ENCODE measurements at regions not wholly inside any gene's neighbourhood (a gene's known extent, or its start where the extent isn't known, plus 50 kb on each side); places are given as distances from the start of the nearest gene placed in this dataset.
"Not testable (repeated sequence)": the region's sequence is repeated elsewhere in the genome, so short reads cannot be mapped to it uniquely, and the experiment has no call there.

DNA sequence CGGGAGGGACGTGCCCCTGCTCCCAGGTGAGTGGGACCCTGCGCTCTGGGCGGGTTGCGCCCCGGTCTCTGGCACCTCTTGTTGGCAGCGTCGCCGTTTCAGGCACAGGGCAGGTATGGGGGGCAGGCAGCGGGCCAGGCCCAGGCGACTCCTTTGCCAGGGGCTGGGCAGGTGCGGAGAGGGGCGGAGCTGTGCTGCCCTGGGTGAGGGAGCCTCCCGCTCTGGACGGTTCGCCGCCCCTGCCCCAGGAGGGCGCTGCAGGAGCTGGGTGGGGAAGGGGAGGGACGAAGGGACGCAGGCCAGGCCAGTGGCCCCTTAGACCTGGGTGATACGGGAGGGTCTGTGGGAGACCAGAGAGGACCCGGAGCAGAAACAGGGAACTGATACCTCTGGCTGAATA, 663.9 kb upstream of the DEFB115 start:
- DNase-seq = no peak

DNA sequence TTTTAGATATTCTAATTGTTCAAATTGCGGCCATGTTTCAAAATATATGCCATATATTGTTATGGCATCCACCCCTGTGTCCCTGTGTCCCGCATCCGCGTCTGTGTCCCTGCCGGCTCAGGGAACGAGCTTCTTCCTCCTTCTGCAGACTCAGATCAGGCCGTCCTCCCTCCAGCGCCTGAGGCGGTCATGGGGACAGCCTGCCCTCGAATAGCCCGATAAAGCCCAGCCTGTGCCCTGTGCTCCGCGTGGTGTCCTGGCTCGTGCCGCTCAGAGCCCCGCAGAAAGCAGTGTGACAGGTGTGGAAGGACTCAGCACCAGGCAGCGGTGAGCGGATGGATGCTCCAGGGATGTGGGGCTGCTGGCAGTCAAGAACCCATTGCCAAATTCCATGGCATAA, 663.4 kb upstream of the DEFB115 start:
- DNase-seq = no peak

DNA sequence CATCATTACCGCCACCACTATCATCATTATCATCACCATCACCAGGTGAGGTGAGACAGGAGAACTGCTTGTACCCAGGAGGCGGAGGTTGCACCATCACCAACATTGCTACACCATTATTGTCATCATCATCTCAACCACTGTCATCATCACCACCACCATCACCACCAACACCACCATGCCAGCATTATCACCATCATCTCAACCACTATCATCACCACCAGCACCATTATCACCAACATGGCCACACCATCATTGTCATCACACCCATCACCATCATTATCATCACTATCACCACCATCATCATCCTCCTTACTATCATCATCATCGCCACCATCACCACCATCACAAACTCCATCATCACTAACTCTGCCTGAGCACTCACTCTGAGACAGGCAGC, 661.8 kb upstream of the DEFB115 start:
- DNase-seq = no peak

DNA sequence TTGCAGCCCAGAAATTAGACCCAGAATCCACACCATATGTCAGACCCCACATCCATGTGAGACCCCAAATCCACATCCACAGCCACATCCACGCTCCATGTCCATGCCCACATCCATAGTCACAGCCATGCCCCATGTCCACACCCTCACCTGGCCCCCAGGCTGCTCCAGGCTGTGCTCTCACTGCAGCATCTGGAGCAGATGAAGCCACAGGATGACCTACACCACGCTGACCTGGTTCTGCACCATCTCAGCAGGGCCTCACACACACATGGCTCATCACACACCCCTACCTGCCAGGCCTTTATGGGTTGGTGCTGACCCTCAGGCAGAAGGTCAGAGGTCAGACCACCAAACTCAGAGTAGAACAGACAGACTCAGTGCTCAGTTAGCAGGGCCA, 660.0 kb upstream of the DEFB115 start:
- not testable (repeated sequence) for DNase-seq

DNA sequence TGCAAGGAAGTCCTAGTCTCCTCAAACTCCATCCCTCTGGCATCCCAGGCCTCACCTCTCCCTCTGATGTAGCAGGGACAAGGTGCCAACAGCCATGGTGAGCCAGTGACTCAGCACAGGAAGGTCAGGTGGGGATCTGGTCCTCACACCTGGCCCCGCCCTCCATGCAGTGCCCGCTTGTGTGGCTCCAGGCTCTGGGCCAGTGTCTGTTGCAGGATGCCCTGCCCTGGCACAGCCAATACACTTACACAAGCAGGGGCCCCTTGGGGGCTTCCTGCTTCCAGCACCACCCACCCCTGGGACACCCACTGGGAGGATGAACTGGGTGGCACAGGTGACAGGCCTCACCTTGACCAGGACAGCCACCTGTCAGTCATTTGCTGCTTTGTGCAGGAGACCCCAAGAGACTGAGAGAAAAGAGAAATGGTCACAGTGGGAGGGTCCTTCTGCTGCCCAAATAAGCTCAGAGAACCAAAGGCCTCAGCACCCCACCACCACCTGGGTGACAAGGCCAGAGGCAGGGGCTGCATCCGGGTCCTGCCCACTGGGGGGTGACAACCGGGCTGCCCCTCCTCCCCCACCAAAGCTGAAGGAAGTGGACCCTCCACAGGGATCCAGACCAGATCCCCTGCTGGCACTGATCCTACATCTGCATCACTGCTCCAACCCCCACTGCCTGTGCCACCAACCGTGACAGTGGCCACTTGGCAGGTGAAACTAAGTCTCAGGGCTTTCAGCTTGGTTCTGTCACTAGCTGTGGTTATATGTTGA, 658.8 kb upstream of the DEFB115 start:
- DNase-seq = no peak

DNA sequence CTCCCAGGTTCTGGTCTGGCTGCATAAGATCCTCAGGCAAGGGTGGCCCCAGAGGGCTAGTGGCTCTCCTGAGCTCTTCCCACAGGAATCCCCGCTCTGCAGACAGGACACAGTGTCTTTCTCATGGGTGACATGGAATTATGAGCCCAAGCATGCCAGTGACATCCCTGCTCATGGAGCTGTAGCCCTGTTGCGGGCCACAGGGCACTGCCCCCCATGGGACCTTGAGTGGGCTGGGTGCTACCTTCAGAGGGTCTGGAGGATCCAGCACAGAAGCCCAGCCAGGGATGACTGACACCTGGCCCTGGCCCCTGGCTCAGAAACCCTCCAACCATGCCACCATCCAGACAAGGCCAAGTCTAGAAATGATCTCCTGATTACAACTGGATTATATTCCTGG, 657.5 kb upstream of the DEFB115 start:
- no peak for DNase-seq

DNA sequence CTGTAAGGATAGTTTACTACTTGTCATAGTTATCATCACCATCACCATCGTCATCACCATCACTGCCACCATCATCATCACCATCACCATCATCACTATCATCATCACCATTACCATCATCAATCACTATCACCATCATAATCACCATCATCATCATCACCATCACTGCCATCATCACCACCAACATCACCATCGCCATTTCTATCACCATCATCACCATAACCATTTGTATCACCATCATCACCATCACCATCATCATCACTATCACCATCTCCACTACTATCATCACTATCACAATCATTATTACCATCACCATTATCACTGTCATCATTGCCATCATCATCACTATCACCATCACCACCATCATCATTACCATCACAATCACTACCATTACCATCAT, 655.5 kb upstream of the DEFB115 start:
- DNase-seq = no peak

DNA sequence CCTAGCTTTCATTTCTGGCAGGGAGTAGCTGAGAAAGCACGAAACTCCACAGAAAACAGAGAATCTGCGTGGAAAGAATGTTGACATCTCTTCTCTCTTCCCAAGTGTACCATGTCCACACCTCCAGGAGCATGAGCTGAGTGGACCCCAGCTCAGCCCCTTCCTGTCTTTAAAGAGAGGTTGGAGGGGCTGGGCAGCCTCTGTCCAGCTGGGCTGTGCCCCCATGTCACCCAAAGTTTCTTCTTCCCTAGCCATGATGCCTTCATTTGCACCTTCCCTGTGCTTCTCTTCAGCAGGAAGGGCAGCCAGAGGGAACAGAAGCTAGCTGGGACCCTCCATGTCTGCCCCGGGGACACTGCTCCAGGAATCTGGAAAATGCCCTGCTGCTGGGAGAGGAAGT, 655.0 kb upstream of the DEFB115 start:
- DNase-seq = no peak

DNA sequence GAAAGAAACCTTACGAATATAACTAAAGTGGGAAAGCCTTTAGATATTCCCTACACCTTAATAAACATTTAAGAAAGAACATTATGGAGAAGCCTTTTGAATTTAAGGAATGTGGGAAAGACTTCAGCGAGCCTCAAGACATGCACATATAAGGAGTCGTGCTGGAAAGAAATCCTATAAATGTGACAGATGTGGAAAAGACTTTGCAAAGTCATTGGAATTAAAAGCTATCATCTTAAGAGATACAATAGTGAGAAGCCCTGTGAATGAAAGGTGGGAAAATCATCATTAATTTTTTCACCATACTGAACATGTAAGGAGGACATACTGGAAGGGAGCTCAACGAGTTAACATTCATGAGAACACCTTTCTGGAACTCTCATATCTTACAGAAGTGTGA, 650.5 kb upstream of the DEFB115 start:
- DNase-seq = no peak

DNA sequence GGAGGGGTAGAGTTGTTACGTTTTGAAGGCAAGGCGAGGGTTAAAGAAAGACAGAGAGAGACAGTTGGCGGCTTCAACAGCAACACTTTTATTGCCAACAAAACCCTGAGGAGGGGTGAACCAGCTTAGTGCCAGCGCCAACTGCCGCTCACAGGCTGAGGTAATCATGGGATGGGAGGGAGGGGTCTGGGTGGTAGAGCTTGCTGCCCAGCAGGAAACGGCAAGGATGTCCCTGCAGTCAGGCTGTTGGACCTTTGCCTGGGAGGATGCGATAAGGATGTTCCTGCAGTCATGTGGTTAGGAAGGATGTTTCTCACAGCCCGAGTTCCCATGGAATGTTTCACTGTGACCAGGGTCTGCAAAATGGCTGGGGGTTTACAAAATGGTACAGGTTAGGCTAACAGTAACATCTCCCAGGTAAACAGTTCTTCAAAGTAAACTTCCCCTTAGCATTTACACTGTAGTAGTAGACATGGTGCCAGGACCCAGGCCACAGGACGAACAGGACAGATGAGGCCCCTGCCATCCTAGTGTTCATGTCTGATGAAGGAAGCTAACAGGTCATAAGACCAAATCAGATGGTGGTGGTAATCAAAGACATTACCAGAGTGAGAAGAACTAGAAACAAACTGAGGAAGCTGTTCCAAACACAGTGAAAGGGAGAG, 647.3 kb upstream of the DEFB115 start:
- DNase-seq = no peak

DNA sequence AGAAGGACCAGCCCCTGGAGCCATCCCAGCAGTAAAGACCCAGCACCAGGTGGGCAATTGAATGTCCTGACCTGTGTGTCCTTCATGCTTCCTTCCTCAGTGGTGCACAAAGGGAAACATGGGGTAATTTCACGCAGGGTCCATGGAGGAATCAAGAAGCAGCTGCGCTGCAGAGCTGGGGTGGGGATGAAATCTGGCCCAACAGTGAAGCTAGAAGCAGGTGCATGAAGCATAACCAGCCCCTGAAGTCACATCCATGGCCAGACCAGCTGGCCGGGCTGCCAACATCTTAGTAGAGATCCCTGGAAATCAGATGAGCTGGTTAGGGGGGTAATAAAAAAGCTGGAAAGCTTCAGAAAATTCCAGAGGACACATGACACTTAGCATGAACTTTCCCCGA, 646.7 kb upstream of the DEFB115 start:
- DNase-seq = no peak

DNA sequence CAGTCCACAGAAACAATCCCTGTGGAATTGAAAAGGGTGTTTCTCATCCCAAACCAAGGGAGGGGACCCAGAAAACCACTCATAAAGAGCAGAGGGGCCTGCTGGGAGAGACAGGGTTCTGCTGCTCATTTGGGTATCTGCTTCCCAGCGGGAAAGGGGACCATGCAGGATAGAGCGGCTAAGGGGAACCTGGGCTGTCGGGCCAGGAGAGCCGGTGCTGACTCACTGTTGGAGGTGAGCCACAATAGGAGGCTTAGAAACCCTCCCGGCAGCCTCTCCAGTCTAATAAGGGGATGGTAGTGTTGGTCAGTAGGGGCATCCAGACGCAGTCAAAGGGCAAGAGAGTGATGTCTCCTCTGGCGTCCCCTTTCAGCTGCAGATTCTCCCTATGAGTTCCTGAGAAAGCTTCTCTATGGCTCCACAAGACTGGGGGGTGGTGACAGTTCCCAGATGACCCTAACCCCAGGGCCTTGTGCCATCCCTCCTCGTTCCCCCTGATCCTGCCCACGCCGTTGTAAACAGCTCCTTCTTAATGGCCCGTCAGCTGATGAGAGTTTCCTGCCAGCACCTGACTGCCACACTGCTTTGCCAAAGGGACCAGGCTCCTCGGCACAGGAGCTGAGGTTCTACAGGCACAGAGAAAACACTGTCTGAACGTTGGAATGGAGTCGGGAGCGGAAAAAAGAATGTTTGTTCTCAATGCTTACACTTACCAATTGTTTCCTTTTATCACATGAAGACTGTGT, 646.1 kb upstream of the DEFB115 start:
- DNase-seq = no peak

DNA sequence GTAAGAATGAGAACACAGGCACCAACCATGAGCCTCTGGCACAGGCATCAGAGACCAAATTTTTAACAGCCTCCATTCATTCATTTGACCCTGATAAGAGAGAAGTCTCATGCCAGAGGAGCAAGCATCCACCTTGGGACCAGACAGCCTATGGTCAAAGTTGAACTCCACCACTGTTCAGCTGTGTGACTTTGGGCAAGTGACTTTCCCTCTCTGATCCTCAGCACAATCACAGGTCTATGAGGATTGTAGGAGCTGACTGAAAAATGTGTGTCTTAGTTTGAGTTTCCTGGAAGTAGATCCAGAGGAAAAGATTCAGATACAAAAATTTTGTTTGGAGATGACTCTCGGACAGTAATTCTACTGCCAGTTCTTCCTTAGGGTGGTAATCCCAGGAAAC, 645.1 kb upstream of the DEFB115 start:
- DNase-seq = no peak

DNA sequence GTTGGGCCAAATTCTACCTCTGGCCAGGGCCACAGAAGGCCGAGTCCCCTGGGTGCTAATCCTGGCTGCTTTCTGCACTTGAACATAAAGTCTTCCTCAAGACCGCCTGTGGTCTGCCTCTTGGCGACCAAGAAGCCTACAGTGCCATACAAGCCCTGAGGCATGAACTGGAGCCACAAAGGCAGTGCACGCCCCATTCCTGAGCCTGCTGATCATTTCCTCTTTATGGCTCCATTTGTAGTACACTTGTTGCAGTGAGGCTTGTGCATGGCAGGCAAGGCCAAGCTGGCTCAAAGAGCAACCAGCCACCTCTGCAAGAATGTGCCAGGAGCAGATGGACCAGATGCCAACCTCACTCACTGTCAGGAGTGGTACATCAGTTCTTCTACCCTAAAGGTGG, 636.1 kb upstream of the DEFB115 start:
- DNase-seq = not testable (repeated sequence)

DNA sequence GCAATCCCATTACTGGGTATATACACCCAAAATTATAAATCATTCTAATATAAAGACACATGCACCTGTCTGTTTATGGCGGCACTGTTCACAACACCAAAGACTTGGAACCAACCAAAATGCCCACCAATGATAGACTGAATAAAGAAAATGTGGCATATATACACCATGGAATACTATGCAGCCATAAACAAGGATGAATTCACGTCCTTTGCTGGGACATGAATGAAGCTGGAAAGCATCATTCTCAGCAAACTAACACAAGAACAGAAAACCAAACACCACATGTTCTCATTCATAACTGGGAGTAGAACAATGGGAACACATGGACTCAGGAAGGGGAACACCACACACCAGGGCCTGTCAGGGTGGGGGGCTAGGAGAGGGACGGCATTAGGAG, 633.2 kb upstream of the DEFB115 start:
- not testable (repeated sequence) for DNase-seq

DNA sequence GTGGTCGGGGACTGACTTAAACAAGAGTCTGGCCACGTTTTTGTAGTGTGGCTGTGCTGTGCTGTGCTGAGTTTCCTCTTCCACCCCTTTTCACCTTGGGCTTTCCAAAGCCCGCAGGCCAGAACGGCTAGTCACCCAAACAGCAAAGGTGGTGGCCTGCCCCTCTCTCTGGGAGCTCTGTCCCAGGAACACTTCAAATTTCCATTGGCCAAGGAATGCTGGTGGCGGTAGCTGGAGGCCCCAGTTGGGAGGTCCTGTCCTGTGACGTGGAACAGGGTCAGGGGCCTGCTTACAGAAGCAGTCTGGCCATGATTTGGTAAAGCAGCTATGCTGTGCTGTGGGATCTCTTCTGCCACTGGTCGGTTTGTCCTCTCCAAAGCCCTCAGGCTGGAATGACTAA, 628.1 kb upstream of the DEFB115 start:
- DNase-seq = not testable (repeated sequence)

DNA sequence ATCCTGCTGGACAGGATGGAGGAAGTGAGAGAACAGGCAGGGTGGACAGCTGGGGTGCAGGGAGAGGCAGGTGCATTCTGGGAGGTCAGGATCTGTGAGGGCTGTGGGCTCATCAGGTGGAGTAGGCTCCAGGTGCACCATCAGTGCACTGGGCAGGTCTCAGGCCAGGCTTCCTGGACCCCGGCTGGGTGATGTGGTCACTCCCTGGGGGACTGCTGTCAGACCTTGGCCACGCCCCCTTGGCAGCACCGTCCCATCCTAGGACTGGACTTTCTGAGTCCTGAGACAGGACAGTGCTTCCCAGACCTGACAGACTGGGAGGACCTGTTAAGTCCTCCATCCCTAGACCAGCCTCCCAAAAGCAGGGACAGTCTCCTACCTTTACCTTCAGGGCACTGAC, 626.7 kb upstream of the DEFB115 start:
- no peak for DNase-seq

DNA sequence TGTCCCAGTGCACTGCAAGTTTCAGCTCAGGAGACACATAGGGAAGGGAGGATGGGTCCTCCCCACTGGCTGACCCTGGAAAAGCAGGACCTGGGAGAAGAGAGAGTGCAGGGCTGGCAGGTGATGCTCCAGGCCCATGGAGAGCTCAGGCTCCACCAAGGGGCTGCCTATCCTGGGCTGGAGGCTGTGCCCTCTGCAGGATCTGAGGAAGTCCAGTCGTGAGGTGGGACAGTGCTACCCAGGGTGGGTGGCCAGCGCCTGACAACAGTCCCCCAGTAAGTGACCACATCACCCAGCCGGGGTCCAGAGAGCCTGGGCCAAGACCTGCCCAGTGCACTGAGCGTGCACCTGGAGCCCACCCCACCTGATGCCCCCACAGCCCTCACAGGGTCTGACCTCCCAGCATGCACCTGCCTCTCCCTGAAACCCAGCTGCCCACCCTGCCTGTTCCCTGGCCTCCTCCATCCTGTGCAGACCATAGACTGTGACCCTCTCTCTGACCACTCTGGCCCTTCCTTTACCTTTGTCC, 626.1 kb upstream of the DEFB115 start:
- not testable (repeated sequence) for DNase-seq

DNA sequence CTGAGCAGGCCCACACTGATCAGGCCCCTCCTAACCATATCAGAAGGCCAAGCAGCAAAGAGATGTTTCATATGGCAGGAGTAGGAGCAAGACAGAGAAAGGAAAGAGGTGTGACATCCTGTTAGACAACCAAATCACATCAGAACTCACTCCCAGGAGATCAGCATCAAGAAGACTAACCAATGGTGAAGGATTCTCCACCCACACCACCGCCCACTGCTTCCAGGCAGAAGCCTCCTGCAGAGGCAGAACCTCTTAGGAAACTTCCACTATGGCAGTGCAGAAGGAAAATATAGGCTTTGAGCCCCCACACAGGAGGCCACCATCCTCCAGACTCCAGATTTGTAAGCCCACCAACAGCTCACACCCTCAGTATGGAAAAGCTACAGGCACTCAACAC, 624.7 kb upstream of the DEFB115 start:
- DNase-seq = not testable (repeated sequence)

DNA sequence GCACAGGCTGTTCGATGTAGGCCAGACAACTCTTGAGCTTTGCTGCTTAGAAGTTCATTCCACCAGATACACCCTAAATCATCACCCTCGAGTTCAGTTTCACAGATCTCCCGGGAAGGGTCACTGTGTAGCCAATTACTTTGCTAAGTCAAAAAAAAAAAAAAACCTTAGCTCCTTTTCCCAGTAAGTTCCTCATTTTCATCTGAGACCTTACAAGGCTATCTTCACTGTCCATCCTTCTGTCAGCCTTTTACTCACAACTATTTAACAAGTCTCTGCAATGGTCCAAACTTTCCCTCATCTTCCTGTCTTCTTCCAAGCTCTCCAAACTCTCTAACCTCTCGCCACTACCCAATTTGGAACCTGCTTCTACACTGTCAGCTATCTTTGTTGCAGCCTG, 615.9 kb upstream of the DEFB115 start:
- DNase-seq = not testable (repeated sequence)

DNA sequence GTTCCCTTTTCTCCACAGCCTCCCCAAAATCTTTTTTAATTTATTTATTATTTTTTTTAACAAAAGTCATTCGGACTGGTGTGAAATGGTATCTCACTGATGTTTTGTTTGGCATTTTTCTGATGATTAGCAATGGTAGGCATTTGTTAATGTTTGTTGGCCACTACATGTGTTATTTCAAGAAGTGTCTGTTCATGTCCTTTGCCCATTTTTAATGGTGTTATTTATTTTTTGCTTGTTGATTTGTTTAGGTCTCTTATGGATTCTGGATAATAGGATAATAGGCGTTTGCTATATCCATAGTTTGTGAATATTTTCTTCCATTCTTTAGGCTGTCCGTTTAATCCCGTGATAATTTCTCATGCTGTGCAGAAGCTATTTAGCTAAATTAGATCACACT, 596.5 kb upstream of the DEFB115 start:
- DNase-seq = not testable (repeated sequence)

DNA sequence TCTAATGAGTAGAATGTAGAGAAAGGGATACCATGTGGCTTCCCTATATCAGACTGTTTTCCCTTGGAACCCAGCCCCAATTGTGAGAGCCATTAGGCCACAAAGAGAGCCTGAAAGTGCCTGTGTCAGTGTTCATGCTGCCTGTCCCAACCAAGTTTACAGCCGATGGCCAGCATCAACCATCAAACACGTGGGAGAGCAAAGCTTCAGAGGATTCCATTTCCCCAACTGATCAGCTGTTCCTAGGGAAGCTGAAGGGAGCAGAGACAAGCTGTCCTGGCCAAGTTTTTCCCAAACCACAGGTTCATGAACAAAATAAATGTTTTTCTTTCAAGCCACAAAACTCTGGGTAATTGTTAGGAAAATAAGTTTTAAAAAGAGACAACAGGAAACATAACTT, 589.0 kb upstream of the DEFB115 start:
- not testable (repeated sequence) for DNase-seq

DNA sequence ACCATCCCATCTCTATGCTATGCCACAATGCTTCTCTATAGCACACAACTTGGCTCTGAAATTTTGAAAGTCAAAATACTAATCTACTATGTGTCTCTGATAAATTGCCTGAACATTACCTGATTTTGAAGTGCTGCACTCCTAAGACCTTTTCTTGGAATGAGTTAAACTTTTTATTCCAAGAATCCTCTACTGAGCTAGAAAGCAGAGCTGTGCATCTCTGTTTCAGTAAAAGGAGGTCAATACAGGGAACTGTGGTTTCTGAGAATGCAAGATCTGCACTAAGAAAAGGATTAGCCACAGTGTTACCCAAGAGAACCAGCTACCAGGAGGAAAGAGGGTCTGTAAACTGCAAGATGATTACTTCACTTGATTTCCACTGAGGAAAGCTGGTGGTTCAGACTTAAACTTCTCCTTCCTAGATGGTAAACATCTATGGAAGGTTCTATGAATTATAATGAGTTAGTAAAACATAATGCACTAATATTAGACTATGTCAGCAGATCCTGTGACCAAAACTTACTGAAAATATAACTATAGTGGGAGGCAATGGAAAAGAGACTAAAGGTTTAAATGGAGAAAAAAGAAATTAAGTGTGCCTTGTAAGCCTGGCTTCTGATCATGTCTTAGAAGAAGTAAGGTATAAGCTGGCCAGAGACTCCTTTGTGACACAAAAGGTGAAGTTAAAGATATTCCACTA, 588.0 kb upstream of the DEFB115 start:
- not testable (repeated sequence) for DNase-seq
